Suprapubic skin (tissue), 4 donors: ENCODE measurements at regions not wholly inside any gene's neighbourhood (a gene's known extent, or its start where the extent isn't known, plus 50 kb on each side); places are given as distances from the start of the nearest gene placed in this dataset.

Experiments
- CTCF ChIP-seq, 2 donors: fragments of 200-600 bp in 1 of 2; fragments of 450-650 bp in 1 of 2; sonication (generic) in 1 of 2; IDR thresholded peaks; one replicate each; pipeline ENCODE4 v1.5.1; 2016 to 2019; ENCODE audit warnings: antibody characterized with exemption in 2 of 2, mild to moderate bottlenecking in 1 of 2, moderate library complexity in 1 of 2
- EP300 ChIP-seq: sonication (generic); formaldehyde crosslinking; IDR thresholded peaks from one replicate; pipeline ENCODE4 v1.6.1; 2017; ENCODE audit warnings: antibody characterized with exemption
- POLR2A ChIP-seq, 2 donors: fragments of 450-650 bp; IDR thresholded peaks; one replicate each; pipeline ENCODE4 v1.6.1; 2017; ENCODE audit warnings: antibody characterized with exemption in 2 of 2, mild to moderate bottlenecking in 2 of 2, moderate library complexity in 2 of 2
- POLR2AphosphoS5 ChIP-seq, 3 donors: sonication (generic); formaldehyde crosslinking; IDR thresholded peaks; one replicate each; pipeline ENCODE4 v1.6.1; 2017; ENCODE audit warnings: antibody characterized with exemption in 3 of 3

- TF ChIP-seq CTCF (IDR thresholded peaks at IDR 0.05) (no peak), POLR2AphosphoS5 (IDR thresholded peaks at IDR 0.05) (no peak), POLR2A (IDR thresholded peaks at IDR 0.05) (no peak), EP300 (no peak)
Measured at GRCh38 chr15:62826561-62826960, 216.0 kb upstream of the TPM1 start.
